ENCODE measurements at regions not wholly inside any gene's neighbourhood (a gene's known extent, or its start where the extent isn't known, plus 50 kb on each side); places are given as distances from the start of the nearest gene placed in this dataset.

GRCh38 chr20:40309731-40310130, 379.3 kb downstream of the MAFB start:
- H3K27me3 ChIP-seq (ENCODE audit: insufficient read depth, low read length) = no peaks in the 10 kb centered on the region
- no peaks in the 10 kb centered on the region for H3K9me3 ChIP-seq (ENCODE audit: low read length)
- H3K9ac ChIP-seq (ENCODE audit: low read length) = no peak overlapping the region
- H3K79me2 ChIP-seq (ENCODE audit: insufficient read depth, low read length) = no peaks in the 10 kb centered on the region
- no peaks in the 10 kb centered on the region for H4K20me1 ChIP-seq (ENCODE audit: insufficient read depth, low read length)
- no peaks in the 10 kb centered on the region for H3F3A ChIP-seq (ENCODE audit: insufficient read depth, low read length)
- no peak overlapping the region for H3K4me2 ChIP-seq (ENCODE audit: low read length)
- no peak overlapping the region for H2AFZ ChIP-seq (ENCODE audit: low read length)
- no peaks in the 10 kb centered on the region for H3K9me2 ChIP-seq (ENCODE audit: low read depth, low read length)
- no peak overlapping the region for H3K4me3 ChIP-seq (ENCODE audit: low read depth, low read length, poor library complexity, severe bottlenecking)
- H3K27ac ChIP-seq (ENCODE audit: low read depth, low read length, poor library complexity, severe bottlenecking) = no peak overlapping the region
- no peaks in the 10 kb centered on the region for H3K4me1 ChIP-seq (ENCODE audit: insufficient read depth, low read length, severe bottlenecking)
- no peaks in the 10 kb centered on the region for H3K36me3 ChIP-seq (ENCODE audit: insufficient read depth, low read length)
- no peak for TF ChIP-seq CTCF (IDR thresholded peaks at IDR 0.05; ENCODE audit: low read length)
- no peak for TF ChIP-seq EZH2 (IDR thresholded peaks at IDR 0.05; ENCODE audit: borderline replicate concordance, low read length)

GRCh38 chr20:40307997-40308396, 381.0 kb downstream of the MAFB start:
- H3K27me3 ChIP-seq (ENCODE audit: insufficient read depth, low read length) = no peaks in the 10 kb centered on the region; the same call in 1 of the 2 replicates
- TF ChIP-seq CTCF (IDR thresholded peaks at IDR 0.05; ENCODE audit: low read length) (no peak), EZH2 (IDR thresholded peaks at IDR 0.05; ENCODE audit: borderline replicate concordance, low read length) (no peak)

GRCh38 chr20:40307268-40307667, 381.8 kb downstream of the MAFB start:
- no peak overlapping the region for H2AFZ ChIP-seq (ENCODE audit: low read length)
- TF ChIP-seq EZH2 (IDR thresholded peaks at IDR 0.05; ENCODE audit: borderline replicate concordance, low read length) = no peak
- TF ChIP-seq CTCF (IDR thresholded peaks at IDR 0.05; ENCODE audit: low read length) = no peak
- H3F3A ChIP-seq (ENCODE audit: insufficient read depth, low read length) = no peaks in the 10 kb centered on the region
- no peaks in the 10 kb centered on the region for H3K9me3 ChIP-seq (ENCODE audit: low read length)
- H3K79me2 ChIP-seq (ENCODE audit: insufficient read depth, low read length) = no peaks in the 10 kb centered on the region
- H3K4me3 ChIP-seq (ENCODE audit: low read depth, low read length, poor library complexity, severe bottlenecking) = no peak overlapping the region
- no peaks in the 10 kb centered on the region for H3K4me1 ChIP-seq (ENCODE audit: insufficient read depth, low read length, severe bottlenecking)
- H3K9me2 ChIP-seq (ENCODE audit: low read depth, low read length) = no peaks in the 10 kb centered on the region
- no peak overlapping the region for H3K9ac ChIP-seq (ENCODE audit: low read length)
- H3K36me3 ChIP-seq (ENCODE audit: insufficient read depth, low read length) = no peaks in the 10 kb centered on the region
- no peaks in the 10 kb centered on the region for H4K20me1 ChIP-seq (ENCODE audit: insufficient read depth, low read length)
- no peak overlapping the region for H3K4me2 ChIP-seq (ENCODE audit: low read length)
- no peaks in the 10 kb centered on the region; the same call in 1 of the 2 replicates for H3K27me3 ChIP-seq (ENCODE audit: insufficient read depth, low read length)
- no peak overlapping the region for H3K27ac ChIP-seq (ENCODE audit: low read depth, low read length, poor library complexity, severe bottlenecking)

More at GRCh38 chr20:40307997-40308396, 381.0 kb downstream of the MAFB start:
- no peaks in the 10 kb centered on the region for H3F3A ChIP-seq (ENCODE audit: insufficient read depth, low read length)
- no peaks in the 10 kb centered on the region for H3K4me1 ChIP-seq (ENCODE audit: insufficient read depth, low read length, severe bottlenecking)
- H3K36me3 ChIP-seq (ENCODE audit: insufficient read depth, low read length) = no peaks in the 10 kb centered on the region
- H3K4me2 ChIP-seq (ENCODE audit: low read length) = no peak overlapping the region
- H3K79me2 ChIP-seq (ENCODE audit: insufficient read depth, low read length) = no peaks in the 10 kb centered on the region
- no peak overlapping the region for H3K4me3 ChIP-seq (ENCODE audit: low read depth, low read length, poor library complexity, severe bottlenecking)
- H3K9ac ChIP-seq (ENCODE audit: low read length) = no peak overlapping the region
- no peaks in the 10 kb centered on the region for H3K9me3 ChIP-seq (ENCODE audit: low read length)
- no peak overlapping the region for H2AFZ ChIP-seq (ENCODE audit: low read length)
- H3K27ac ChIP-seq (ENCODE audit: low read depth, low read length, poor library complexity, severe bottlenecking) = no peak overlapping the region
- no peaks in the 10 kb centered on the region for H4K20me1 ChIP-seq (ENCODE audit: insufficient read depth, low read length)
- H3K9me2 ChIP-seq (ENCODE audit: low read depth, low read length) = no peaks in the 10 kb centered on the region
